GM10248 (cell line): ENCODE measurements at regions not wholly inside any gene's neighbourhood (a gene's known extent, or its start where the extent isn't known, plus 50 kb on each side); places are given as distances from the start of the nearest gene placed in this dataset.

ENCODE experiments used
- CTCF ChIA-PET: fragments of 300-600 bp; sonication (Branson Sonifier 250); formaldehyde crosslinking; extraction: SDS; loops from one replicate; lab custom pipeline; 2021; ENCODE audit warnings: antibody characterized with exemption; lab: Yijun Ruan, JAX
- POLR2A ChIA-PET: fragments of 350-650 bp; sonication (Branson Sonifier 250); formaldehyde crosslinking; extraction: SDS; loops from one replicate; lab custom pipeline; 2020; ENCODE audit warnings: antibody characterized with exemption; lab: Yijun Ruan, JAX
- DNase-seq: peaks from one replicate; pipeline ENCODE4 v3.0.0; 2012; ENCODE audit errors: extremely low spot score
- TF ChIP-seq, protein P1 (sequence below): IDR thresholded peaks from 2 replicates; pipeline ENCODE4 v1.5.1; 2012; ENCODE audit warnings: mild to moderate bottlenecking, low read depth; ENCODE audit errors: extremely low read depth, missing control alignments, control extremely low read depth

DNA sequence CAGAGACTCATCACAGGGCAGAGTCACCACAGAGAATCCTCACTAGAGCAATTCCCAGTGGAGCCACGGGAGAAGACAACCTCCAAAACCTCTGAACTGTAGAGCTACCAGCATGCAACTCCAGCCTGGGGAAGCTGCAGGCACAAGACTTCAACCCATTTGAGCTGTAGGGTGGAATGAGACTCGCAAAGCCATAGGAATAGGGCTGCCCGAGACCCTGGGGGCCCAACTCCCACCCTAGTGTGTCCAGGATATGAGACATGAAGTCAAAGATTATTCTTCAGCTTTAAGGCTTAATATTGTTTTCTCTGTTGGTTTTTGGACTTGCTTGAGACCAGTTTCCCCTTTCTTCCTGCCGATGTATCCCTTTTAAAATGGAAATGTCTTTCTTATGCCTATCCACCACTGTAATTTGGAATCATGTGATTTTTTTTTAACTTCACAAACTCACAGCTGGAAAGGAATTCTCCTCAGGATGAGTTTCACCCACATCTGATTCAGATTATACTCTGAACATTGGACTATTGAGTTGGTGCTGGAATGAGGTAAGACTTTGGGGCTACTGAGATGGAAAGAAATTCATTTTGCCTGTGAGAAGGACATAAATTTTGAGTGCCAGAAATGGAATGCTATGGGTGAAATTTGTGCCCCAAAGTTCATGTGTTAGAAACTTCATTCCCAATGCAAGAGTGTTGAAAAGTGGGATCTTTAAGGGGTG lies 59.6 kb upstream of the ST6GALNAC5 start:
- CTCF ChIA-PET, result no interaction called here
- no peak for DNase-seq
- TF ChIP-seq, protein P1, sequence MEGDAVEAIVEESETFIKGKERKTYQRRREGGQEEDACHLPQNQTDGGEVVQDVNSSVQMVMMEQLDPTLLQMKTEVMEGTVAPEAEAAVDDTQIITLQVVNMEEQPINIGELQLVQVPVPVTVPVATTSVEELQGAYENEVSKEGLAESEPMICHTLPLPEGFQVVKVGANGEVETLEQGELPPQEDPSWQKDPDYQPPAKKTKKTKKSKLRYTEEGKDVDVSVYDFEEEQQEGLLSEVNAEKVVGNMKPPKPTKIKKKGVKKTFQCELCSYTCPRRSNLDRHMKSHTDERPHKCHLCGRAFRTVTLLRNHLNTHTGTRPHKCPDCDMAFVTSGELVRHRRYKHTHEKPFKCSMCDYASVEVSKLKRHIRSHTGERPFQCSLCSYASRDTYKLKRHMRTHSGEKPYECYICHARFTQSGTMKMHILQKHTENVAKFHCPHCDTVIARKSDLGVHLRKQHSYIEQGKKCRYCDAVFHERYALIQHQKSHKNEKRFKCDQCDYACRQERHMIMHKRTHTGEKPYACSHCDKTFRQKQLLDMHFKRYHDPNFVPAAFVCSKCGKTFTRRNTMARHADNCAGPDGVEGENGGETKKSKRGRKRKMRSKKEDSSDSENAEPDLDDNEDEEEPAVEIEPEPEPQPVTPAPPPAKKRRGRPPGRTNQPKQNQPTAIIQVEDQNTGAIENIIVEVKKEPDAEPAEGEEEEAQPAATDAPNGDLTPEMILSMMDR, result no peak

More for the DNA sequence above, 59.6 kb upstream of the ST6GALNAC5 start:
- POLR2A ChIA-PET, result no interaction called here
